Choroid plexus epithelial cell (primary cell): ENCODE measurements at regions not wholly inside any gene's neighbourhood (a gene's known extent, or its start where the extent isn't known, plus 50 kb on each side); places are given as distances from the start of the nearest gene placed in this dataset.

Experiments used
- DNase-seq: peaks from one replicate; pipeline ENCODE4 v3.0.0-alpha.2; 2010; ENCODE audit warnings: low read depth
- H3K4me3 ChIP-seq: 2 replicates; pipeline ENCODE4 v1.5.1; 2011; ENCODE audit warnings: low read depth, mild to moderate bottlenecking, control low read depth, low read length, moderate library complexity
- CTCF ChIP-seq: conservative IDR thresholded peaks from 2 replicates; pipeline ENCODE4 v1.5.1; 2011; ENCODE audit warnings: low read depth, mild to moderate bottlenecking, control low read depth, inconsistent platforms, low read length, moderate library complexity

GRCh38 chr6:166764473-166765233 is 137.6 kb upstream of the RPS6KA2 start:
- no peak overlapping the region for H3K4me3 ChIP-seq
- TF ChIP-seq CTCF: no peak
- DNase-seq: no peak

GRCh38 chr6:166763606-166764472 is 136.8 kb upstream of the RPS6KA2 start:
- TF ChIP-seq CTCF: no peak
- H3K4me3 ChIP-seq: no peak overlapping the region
- DNase-seq: no peak

- DNase-seq: no peak
- no peak for TF ChIP-seq CTCF
- H3K4me3 ChIP-seq: no peak overlapping the region
Observed at GRCh38 chr6:166761801-166762200, 134.8 kb upstream of the RPS6KA2 start.

GRCh38 chr6:166760288-166760687 is 133.2 kb upstream of the RPS6KA2 start:
- DNase-seq: no peak
- H3K4me3 ChIP-seq: no peak overlapping the region
- no peak for TF ChIP-seq CTCF

- no peak for DNase-seq
- TF ChIP-seq CTCF: no peak
- peak overlapping the region; percentile 36 for H3K4me3 ChIP-seq
Observed at GRCh38 chr6:166758136-166758704, 131.2 kb upstream of the RPS6KA2 start.

- H3K4me3 ChIP-seq: peak overlapping the region; percentile 36
- peak; percentile 72 for DNase-seq
- no peak for TF ChIP-seq CTCF
Observed at GRCh38 chr6:166757232-166758135, 130.4 kb upstream of the RPS6KA2 start.
